Activated CD8-positive, alpha-beta memory T cell treated with anti-CD3 and anti-CD28 coated beads for 24 hours (primary cell): ENCODE measurements at regions not wholly inside any gene's neighbourhood (a gene's known extent, or its start where the extent isn't known, plus 50 kb on each side); places are given as distances from the start of the nearest gene placed in this dataset.
"Not testable (repeated sequence)": the region's sequence is repeated elsewhere in the genome, so short reads cannot be mapped to it uniquely, and the experiment has no call there.

Source experiments
- DNase-seq: peaks from one replicate; pipeline ENCODE4 v3.0.0-alpha.2; 2020

- no peak for DNase-seq
Observed at GRCh38 chr2:209194717-209195116, 229.1 kb upstream of the MAP2 start.

- DNase-seq = no peak
Observed at GRCh38 chr2:209208211-209208610, 215.6 kb upstream of the MAP2 start.

GRCh38 chr2:209209943-209210342 lies 213.9 kb upstream of the MAP2 start:
- DNase-seq = no peak

GRCh38 chr2:209230560-209230959 lies 193.3 kb upstream of the MAP2 start:
- DNase-seq = no peak

- no peak for DNase-seq
Observed at GRCh38 chr2:209236377-209236776, 187.5 kb upstream of the MAP2 start.

GRCh38 chr2:209238765-209239584 lies 184.9 kb upstream of the MAP2 start:
- no peak for DNase-seq

GRCh38 chr2:209239585-209239938 lies 184.3 kb upstream of the MAP2 start:
- no peak for DNase-seq

GRCh38 chr2:209240204-209240603 lies 183.6 kb upstream of the MAP2 start:
- no peak for DNase-seq

- no peak for DNase-seq
Observed at GRCh38 chr2:209253544-209253943, 170.3 kb upstream of the MAP2 start.

- DNase-seq = no peak
Observed at GRCh38 chr2:209259767-209260166, 164.1 kb upstream of the MAP2 start.

GRCh38 chr2:209260281-209260680 lies 163.6 kb upstream of the MAP2 start:
- no peak for DNase-seq

- DNase-seq = not testable (repeated sequence)
Observed at GRCh38 chr2:209261366-209262053, 162.3 kb upstream of the MAP2 start.

- DNase-seq = no peak
Observed at GRCh38 chr2:209269024-209269423, 154.8 kb upstream of the MAP2 start.

GRCh38 chr2:209276000-209276399 lies 147.8 kb upstream of the MAP2 start:
- DNase-seq = no peak

- DNase-seq = no peak
Observed at GRCh38 chr2:209277444-209277843, 146.4 kb upstream of the MAP2 start.

- DNase-seq = no peak
Observed at GRCh38 chr2:209298601-209299000, 125.2 kb upstream of the MAP2 start.

GRCh38 chr2:209299478-209299877 lies 124.4 kb upstream of the MAP2 start:
- not testable (repeated sequence) for DNase-seq

- not testable (repeated sequence) for DNase-seq
Observed at GRCh38 chr2:209300766-209301165, 123.1 kb upstream of the MAP2 start.

GRCh38 chr2:209305026-209305425 lies 118.8 kb upstream of the MAP2 start:
- DNase-seq = no peak

GRCh38 chr2:209305746-209306196 lies 118.1 kb upstream of the MAP2 start:
- DNase-seq = no peak

- no peak for DNase-seq
Observed at GRCh38 chr2:209307161-209308001, 116.5 kb upstream of the MAP2 start.

GRCh38 chr2:209308415-209308814 lies 115.4 kb upstream of the MAP2 start:
- no peak for DNase-seq

- no peak for DNase-seq
Observed at GRCh38 chr2:209311948-209312347, 111.9 kb upstream of the MAP2 start.
